Endothelial cell of umbilical vein (primary cell): ENCODE measurements at regions not wholly inside any gene's neighbourhood (a gene's known extent, or its start where the extent isn't known, plus 50 kb on each side); places are given as distances from the start of the nearest gene placed in this dataset.

Experiments
- BruUV-seq: library from RNA; stranded (reverse); fragments of 400-500 nt; replicated peaks from 2 replicates; lab custom pipeline; 2021; lab: Mats Ljungman, UMichigan
- CTCF ChIA-PET: fragments of 300-600, 350-600 bp; sonication (Branson Sonifier 250); formaldehyde crosslinking; loops from one replicate; lab custom pipeline; 2021; ENCODE audit warnings: antibody characterized with exemption, inconsistent platforms; lab: Charles Lee
- POLR2A ChIA-PET: fragments of 300-600, 350-600 bp; sonication (Branson Sonifier 250); formaldehyde crosslinking; loops from one replicate; lab custom pipeline; 2021; ENCODE audit warnings: antibody characterized with exemption, inconsistent platforms; lab: Charles Lee
- DNase-seq: peaks from one replicate; pipeline ENCODE4 v3.0.0-alpha.2; 2011; ENCODE audit warnings: low read depth, low spot score
- FAIRE-seq: peaks from 2 replicates; lab custom pipeline; 2011; peaks lifted over from hg19 to GRCh38; lab: Jason Lieb, UNC
- H2AFZ ChIP-seq: 2 replicates; pipeline ENCODE4 v1.6.0; 2012; ENCODE audit warnings: low read depth, low read length, control low read depth, inconsistent platforms
- H3K27ac ChIP-seq: 2 replicates; pipeline ENCODE4 v1.5.1; 2011; ENCODE audit warnings: low read depth, mild to moderate bottlenecking, control low read depth, low read length, moderate library complexity; ENCODE audit not compliant: insufficient read depth
- H3K27me3 ChIP-seq, 2 experiments: 2 replicates each; pipeline versions ENCODE4 v1.6.0 to v1.6.1; 2011; ENCODE audit warnings: low read length in 2 of 2, mixed read lengths in 1 of 2; ENCODE audit not compliant: control insufficient read depth in 2 of 2, insufficient read depth in 2 of 2
- H3K36me3 ChIP-seq, 2 experiments: 2 replicates in 1 of 2; 3 replicates in 1 of 2; pipeline ENCODE4 v1.5.1; 2011; ENCODE audit warnings: low read length in 2 of 2, mild to moderate bottlenecking in 1 of 2, moderate library complexity in 1 of 2; ENCODE audit not compliant: control insufficient read depth in 2 of 2, insufficient read depth in 2 of 2; ENCODE audit errors: extremely low read depth in 1 of 2
- H3K4me1 ChIP-seq: 3 replicates; pipeline ENCODE4 v1.5.1; 2011; ENCODE audit warnings: mild to moderate bottlenecking, low read length; ENCODE audit not compliant: control insufficient read depth, insufficient read depth; ENCODE audit errors: extremely low read depth
- H3K4me2 ChIP-seq: 2 replicates; pipeline ENCODE4 v1.6.1; 2011; ENCODE audit warnings: low read length, control low read depth, mixed read lengths; ENCODE audit not compliant: insufficient read depth
- H3K4me3 ChIP-seq, 3 experiments: fragments of 200-600 bp in 1 of 3; sonication (generic), shearing (Covaris generic) in 1 of 3; replicated peaks in 1 of 3; 2 replicates each; pipeline ENCODE4 v1.5.1; 2011 to 2016; ENCODE audit warnings: control low read depth in 3 of 3, low read length in 3 of 3, mild to moderate bottlenecking in 2 of 3, inconsistent platforms in 1 of 3, low read depth in 1 of 3, moderate library complexity in 1 of 3; ENCODE audit not compliant: insufficient read depth in 1 of 3
- H3K79me2 ChIP-seq: 2 replicates; pipeline ENCODE4 v1.6.0; 2012; ENCODE audit warnings: low read length, inconsistent platforms; ENCODE audit not compliant: control insufficient read depth, insufficient read depth
- H3K9ac ChIP-seq: replicated peaks from 2 replicates; pipeline ENCODE3; 2011; ENCODE audit warnings: low read length, control low read depth; ENCODE audit not compliant: insufficient read depth; ENCODE audit errors: extremely low read depth
- H3K9me1 ChIP-seq: replicated peaks from 3 replicates; pipeline ENCODE4 v1.6.0; 2011; ENCODE audit warnings: mild to moderate bottlenecking, low read length; ENCODE audit not compliant: control insufficient read depth, insufficient read depth; ENCODE audit errors: extremely low read depth
- H3K9me3 ChIP-seq: replicated peaks from 2 replicates; pipeline ENCODE4 v1.5.1; 2012; ENCODE audit warnings: low read length, inconsistent platforms; ENCODE audit not compliant: control insufficient read depth, insufficient read depth
- H4K20me1 ChIP-seq: replicated peaks from 2 replicates; pipeline ENCODE3; 2011; ENCODE audit warnings: mild to moderate bottlenecking, low read length; ENCODE audit not compliant: control insufficient read depth, insufficient read depth; ENCODE audit errors: extremely low read depth
- EZH2 ChIP-seq: IDR thresholded peaks from 2 replicates; pipeline ENCODE4 v1.6.1; 2012; ENCODE audit warnings: borderline replicate concordance, low read depth, mild to moderate bottlenecking, moderate library complexity, low read length, inconsistent platforms; ENCODE audit not compliant: severe bottlenecking
- FOS ChIP-seq: IDR thresholded peaks from 2 replicates; pipeline ENCODE4 v1.6.1; 2011; ENCODE audit warnings: mild to moderate bottlenecking, low read length, moderate library complexity, borderline replicate concordance; ENCODE audit not compliant: insufficient read depth
- GATA2 ChIP-seq: IDR thresholded peaks from 2 replicates; pipeline ENCODE4 v1.7.0; 2011; ENCODE audit warnings: low read depth, mild to moderate bottlenecking, moderate library complexity, mixed read lengths, low read length; ENCODE audit not compliant: insufficient read length, insufficient read depth
- JUN ChIP-seq: IDR thresholded peaks from 2 replicates; pipeline ENCODE4 v1.6.1; 2011; ENCODE audit warnings: borderline replicate concordance, low read depth; ENCODE audit not compliant: insufficient read length, insufficient read depth
- MYC ChIP-seq: IDR thresholded peaks from one replicate; pipeline ENCODE4 v1.6.1; 2011; ENCODE audit warnings: mild to moderate bottlenecking, low read depth, low read length
- POLR2A ChIP-seq: IDR thresholded peaks from 2 replicates; pipeline ENCODE4 v1.6.1; 2012; ENCODE audit warnings: low read depth, mild to moderate bottlenecking, control low read depth, low read length
- POLR2AphosphoS5 ChIP-seq: IDR thresholded peaks from 2 replicates; pipeline ENCODE4 v1.6.1; 2012; ENCODE audit warnings: low read depth, mild to moderate bottlenecking, control low read depth, low read length, moderate library complexity; ENCODE audit not compliant: insufficient read depth
- dilution Hi-C: fragments of 300-500 bp; cut with MboI; formaldehyde crosslinking; loops from one replicate; pipeline ENCODE4 v1.15.0; 2019; ENCODE audit warnings: low sequenced_read_pairs; ENCODE audit not compliant: extremely low pct_ligation_motif_present
- intact Hi-C: fragments of 100-400 bp; cut with micrococcal nuclease; formaldehyde crosslinking; loops from one replicate; pipeline ENCODE4 v1.10.0; 2022
- TF ChIP-seq, protein P1 (sequence below), 2 donors: IDR thresholded peaks; 1 replicate in 1 of 2; 2 replicates in 1 of 2; pipeline ENCODE4 v1.5.1; 2011; ENCODE audit warnings: low read length in 2 of 2, mild to moderate bottlenecking in 2 of 2, moderate library complexity in 2 of 2, control low read depth in 1 of 2, inconsistent platforms in 1 of 2, low read depth in 1 of 2; ENCODE audit not compliant: insufficient read depth in 1 of 2; ENCODE audit errors: extremely low read depth in 1 of 2
- TF ChIP-seq, protein P2 (sequence below): IDR thresholded peaks from 2 replicates; pipeline ENCODE4 v1.6.1; 2011; ENCODE audit not compliant: insufficient read depth, insufficient read length

DNA sequence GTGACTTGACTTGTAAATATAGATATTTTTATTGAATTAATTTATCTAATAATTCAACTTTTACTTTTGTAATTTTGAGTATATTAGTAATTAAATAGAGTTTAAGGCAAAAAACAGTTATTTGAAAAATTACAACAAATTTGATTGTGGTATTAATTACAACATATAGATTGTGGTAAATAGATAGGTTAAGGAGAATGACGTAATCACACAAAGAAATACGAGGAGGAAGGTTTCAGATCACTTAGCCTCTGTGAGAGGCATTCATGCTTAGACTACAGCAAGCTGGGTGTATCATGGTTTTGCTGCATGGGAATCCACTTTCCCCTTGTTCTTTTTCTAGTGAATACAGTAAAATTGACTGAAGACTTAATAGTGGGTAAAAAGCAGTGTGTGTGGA lies 878.4 kb upstream of the EDIL3 start:
- POLR2A ChIA-PET = no interaction called here
- no peak for DNase-seq
- dilution Hi-C loops = no loop called here
- H3K27ac ChIP-seq = no peak overlapping the region
- TF ChIP-seq EZH2 = no peak
- TF ChIP-seq, protein P1, sequence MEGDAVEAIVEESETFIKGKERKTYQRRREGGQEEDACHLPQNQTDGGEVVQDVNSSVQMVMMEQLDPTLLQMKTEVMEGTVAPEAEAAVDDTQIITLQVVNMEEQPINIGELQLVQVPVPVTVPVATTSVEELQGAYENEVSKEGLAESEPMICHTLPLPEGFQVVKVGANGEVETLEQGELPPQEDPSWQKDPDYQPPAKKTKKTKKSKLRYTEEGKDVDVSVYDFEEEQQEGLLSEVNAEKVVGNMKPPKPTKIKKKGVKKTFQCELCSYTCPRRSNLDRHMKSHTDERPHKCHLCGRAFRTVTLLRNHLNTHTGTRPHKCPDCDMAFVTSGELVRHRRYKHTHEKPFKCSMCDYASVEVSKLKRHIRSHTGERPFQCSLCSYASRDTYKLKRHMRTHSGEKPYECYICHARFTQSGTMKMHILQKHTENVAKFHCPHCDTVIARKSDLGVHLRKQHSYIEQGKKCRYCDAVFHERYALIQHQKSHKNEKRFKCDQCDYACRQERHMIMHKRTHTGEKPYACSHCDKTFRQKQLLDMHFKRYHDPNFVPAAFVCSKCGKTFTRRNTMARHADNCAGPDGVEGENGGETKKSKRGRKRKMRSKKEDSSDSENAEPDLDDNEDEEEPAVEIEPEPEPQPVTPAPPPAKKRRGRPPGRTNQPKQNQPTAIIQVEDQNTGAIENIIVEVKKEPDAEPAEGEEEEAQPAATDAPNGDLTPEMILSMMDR (IDR thresholded peaks at IDR 0.05; ENCODE audit: extremely low read depth in 1 of 2, insufficient read depth in 1 of 2, low read depth in 1 of 2, low read length in 2 of 2) = no peak
- no peak for TF ChIP-seq GATA2
- no peak for TF ChIP-seq POLR2A
- TF ChIP-seq FOS = no peak
- no peak for TF ChIP-seq MYC
- no peak for TF ChIP-seq POLR2AphosphoS5
- TF ChIP-seq JUN = no peak
- TF ChIP-seq, protein P2, sequence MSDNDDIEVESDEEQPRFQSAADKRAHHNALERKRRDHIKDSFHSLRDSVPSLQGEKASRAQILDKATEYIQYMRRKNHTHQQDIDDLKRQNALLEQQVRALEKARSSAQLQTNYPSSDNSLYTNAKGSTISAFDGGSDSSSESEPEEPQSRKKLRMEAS = no peak
- FAIRE-seq = no peak
- intact Hi-C loops = no loop called here
- H3K4me3 ChIP-seq = no peak overlapping the region
- H3K27me3 ChIP-seq = no peaks in the 10 kb centered on the region
- H2AFZ ChIP-seq = no peak overlapping the region
- H3K9me3 ChIP-seq = no peaks in the 10 kb centered on the region
- CTCF ChIA-PET = no interaction called here
- no peak overlapping the region for H3K9ac ChIP-seq
- H3K36me3 ChIP-seq = no peaks in the 10 kb centered on the region
- no TSS peak for BruUV-seq
- H3K4me2 ChIP-seq = no peak overlapping the region
- H3K79me2 ChIP-seq = no peaks in the 10 kb centered on the region
- no peaks in the 10 kb centered on the region for H3K4me1 ChIP-seq
- H4K20me1 ChIP-seq = no peaks in the 10 kb centered on the region
- H3K9me1 ChIP-seq = no peaks in the 10 kb centered on the region
